ENCODE measurements at regions not wholly inside any gene's neighbourhood (a gene's known extent, or its start where the extent isn't known, plus 50 kb on each side); places are given as distances from the start of the nearest gene placed in this dataset.

- no peaks in the 10 kb centered on the region for H3K4me1 ChIP-seq
Observed at GRCh38 chr7:122212754-122213153, 68.7 kb upstream of the AASS start.

GRCh38 chr7:122211362-122211761 is 67.3 kb upstream of the AASS start:
- no peak for TF ChIP-seq POLR2A (IDR thresholded peaks at IDR 0.05)
- no peak for TF ChIP-seq CTCF (IDR thresholded peaks at IDR 0.05)
- 78 to 93% methylated on average over 2 of the region's 2 CpGs for WGBS, 2 donors
- Histone ChIP-seq H3K9me3 (no peaks in the 10 kb centered on the region), H3K4me1 (no peaks in the 10 kb centered on the region), H3K36me3 (ENCODE audit: low read depth, missing control alignments) (no peaks in the 10 kb centered on the region), H3K4me3 (no peak overlapping the region), H3K27ac (no peak overlapping the region), H3K27me3 (no peaks in the 10 kb centered on the region)
- DNase-seq, result no peak
- intact Hi-C loops (cut with DNase I; ENCODE audit: low total_unique reads), result no loop called here

More at GRCh38 chr7:122212754-122213153, 68.7 kb upstream of the AASS start:
- 87 to 90% methylated on average over 1 of the region's 1 CpG for WGBS, 2 donors
- H3K27me3 ChIP-seq, result no peaks in the 10 kb centered on the region
- no peak overlapping the region for H3K27ac ChIP-seq
- no peak overlapping the region for H3K4me3 ChIP-seq
- intact Hi-C loops (cut with DNase I; ENCODE audit: low total_unique reads), result no loop called here
- TF ChIP-seq POLR2A (IDR thresholded peaks at IDR 0.05) (no peak), CTCF (IDR thresholded peaks at IDR 0.05) (no peak)
- H3K9me3 ChIP-seq, result no peaks in the 10 kb centered on the region
- no peaks in the 10 kb centered on the region for H3K36me3 ChIP-seq (ENCODE audit: low read depth, missing control alignments)
- DNase-seq, result no peak

GRCh38 chr7:122206985-122207384 is 62.9 kb upstream of the AASS start:
- Histone ChIP-seq H3K9me3 (no peaks in the 10 kb centered on the region), H3K4me1 (no peaks in the 10 kb centered on the region), H3K4me3 (no peak overlapping the region), H3K36me3 (ENCODE audit: low read depth, missing control alignments) (no peaks in the 10 kb centered on the region), H3K27me3 (no peaks in the 10 kb centered on the region), H3K27ac (no peak overlapping the region)
- TF ChIP-seq POLR2A (IDR thresholded peaks at IDR 0.05) (no peak), CTCF (IDR thresholded peaks at IDR 0.05) (no peak)
- intact Hi-C loops (cut with DNase I; ENCODE audit: low total_unique reads), result no loop called here
- 94 to 96% methylated on average over 1 of the region's 1 CpG for WGBS, 2 donors
- DNase-seq, result no peak

- TF ChIP-seq POLR2A (IDR thresholded peaks at IDR 0.05) (no peak), CTCF (IDR thresholded peaks at IDR 0.05) (no peak)
- no peak overlapping the region for H3K27ac ChIP-seq
- H3K27me3 ChIP-seq, result no peaks in the 10 kb centered on the region
- H3K4me3 ChIP-seq, result no peak overlapping the region
- no peaks in the 10 kb centered on the region for H3K4me1 ChIP-seq
- intact Hi-C loops (cut with DNase I; ENCODE audit: low total_unique reads), result no loop called here
- H3K36me3 ChIP-seq (ENCODE audit: low read depth, missing control alignments), result no peaks in the 10 kb centered on the region
- no peaks in the 10 kb centered on the region for H3K9me3 ChIP-seq
- DNase-seq, result no peak
- WGBS, 2 donors, result 100% methylated on average over 1 of the region's 1 CpG
Observed at GRCh38 chr7:122203814-122204213, 59.8 kb upstream of the AASS start.

- TF ChIP-seq CTCF (IDR thresholded peaks at IDR 0.05) (no peak), POLR2A (IDR thresholded peaks at IDR 0.05) (no peak)
- Histone ChIP-seq H3K36me3 (ENCODE audit: low read depth, missing control alignments) (no peaks in the 10 kb centered on the region), H3K9me3 (no peaks in the 10 kb centered on the region), H3K27me3 (no peaks in the 10 kb centered on the region), H3K27ac (no peak overlapping the region), H3K4me3 (no peak overlapping the region), H3K4me1 (no peaks in the 10 kb centered on the region)
- intact Hi-C loops (cut with DNase I; ENCODE audit: low total_unique reads), result no loop called here
- WGBS, 2 donors, result 80 to 93% methylated on average over 1 of the region's 1 CpG
- DNase-seq, result no peak
Observed at GRCh38 chr7:122200888-122201287, 56.8 kb upstream of the AASS start.

All from testis (tissue), 2 donors.